Thyroid gland (tissue), 4 donors: ENCODE measurements at regions not wholly inside any gene's neighbourhood (a gene's known extent, or its start where the extent isn't known, plus 50 kb on each side); places are given as distances from the start of the nearest gene placed in this dataset.

Experiments used
- POLR2A ChIP-seq, 2 donors: fragments of 450-650 bp; IDR thresholded peaks; one replicate each; pipeline ENCODE4 v1.6.1; 2017; ENCODE audit warnings: antibody characterized with exemption in 2 of 2, mild to moderate bottlenecking in 2 of 2, moderate library complexity in 1 of 2
- TF ChIP-seq, protein P1 (sequence below), 6 experiments: fragments of 200-600 bp in 3 of 6; fragments of 450-650 bp in 3 of 6; sonication (generic) in 3 of 6; IDR thresholded peaks; one replicate each; pipeline ENCODE4 v1.5.1; 2016 to 2019; ENCODE audit warnings: antibody characterized with exemption in 6 of 6, mild to moderate bottlenecking in 2 of 6, inconsistent platforms in 1 of 6, moderate library complexity in 1 of 6

DNA sequence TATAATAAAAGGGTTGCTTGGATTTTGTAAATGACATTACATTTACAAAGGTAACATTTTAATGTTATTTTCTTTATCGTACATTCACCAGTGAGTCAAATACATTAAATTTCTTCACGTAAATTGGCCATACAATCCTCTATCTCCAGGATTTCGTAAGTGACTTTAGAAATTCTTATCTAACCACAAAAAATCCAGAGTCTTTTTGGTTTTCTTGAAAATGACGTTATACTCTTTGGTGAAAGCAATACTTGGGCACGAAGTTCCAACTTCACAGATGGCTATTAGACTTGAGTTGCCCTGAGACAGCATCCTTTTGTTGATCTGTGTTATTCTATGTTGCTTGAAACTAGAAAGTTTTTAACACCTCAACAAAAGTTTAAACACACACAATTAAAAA is 87.4 kb upstream of the CDH10 start:
- TF ChIP-seq, protein P1, sequence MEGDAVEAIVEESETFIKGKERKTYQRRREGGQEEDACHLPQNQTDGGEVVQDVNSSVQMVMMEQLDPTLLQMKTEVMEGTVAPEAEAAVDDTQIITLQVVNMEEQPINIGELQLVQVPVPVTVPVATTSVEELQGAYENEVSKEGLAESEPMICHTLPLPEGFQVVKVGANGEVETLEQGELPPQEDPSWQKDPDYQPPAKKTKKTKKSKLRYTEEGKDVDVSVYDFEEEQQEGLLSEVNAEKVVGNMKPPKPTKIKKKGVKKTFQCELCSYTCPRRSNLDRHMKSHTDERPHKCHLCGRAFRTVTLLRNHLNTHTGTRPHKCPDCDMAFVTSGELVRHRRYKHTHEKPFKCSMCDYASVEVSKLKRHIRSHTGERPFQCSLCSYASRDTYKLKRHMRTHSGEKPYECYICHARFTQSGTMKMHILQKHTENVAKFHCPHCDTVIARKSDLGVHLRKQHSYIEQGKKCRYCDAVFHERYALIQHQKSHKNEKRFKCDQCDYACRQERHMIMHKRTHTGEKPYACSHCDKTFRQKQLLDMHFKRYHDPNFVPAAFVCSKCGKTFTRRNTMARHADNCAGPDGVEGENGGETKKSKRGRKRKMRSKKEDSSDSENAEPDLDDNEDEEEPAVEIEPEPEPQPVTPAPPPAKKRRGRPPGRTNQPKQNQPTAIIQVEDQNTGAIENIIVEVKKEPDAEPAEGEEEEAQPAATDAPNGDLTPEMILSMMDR (IDR thresholded peaks at IDR 0.05), result no peak
- TF ChIP-seq POLR2A (IDR thresholded peaks at IDR 0.05), result no peak
